Small intestine (tissue), 7 donors: ENCODE measurements at regions not wholly inside any gene's neighbourhood (a gene's known extent, or its start where the extent isn't known, plus 50 kb on each side); places are given as distances from the start of the nearest gene placed in this dataset.

Experiments used
- DNase-seq, 2 donors: peaks; one replicate each; pipeline versions ENCODE4 v3.0.0 to v3.0.0-alpha.2; 2013
- FAIRE-seq: peaks from 2 replicates; lab custom pipeline; 2012; peaks lifted over from hg19 to GRCh38; lab: Jason Lieb, UNC
- H3K27ac ChIP-seq, 3 donors: one replicate each; pipeline ENCODE4 v1.5.1; 2013; ENCODE audit warnings: low read length in 2 of 3, mild to moderate bottlenecking in 2 of 3, control low read depth in 1 of 3, inconsistent platforms in 1 of 3, low read depth in 1 of 3, moderate library complexity in 1 of 3
- H3K27me3 ChIP-seq, 3 donors: one replicate each; pipeline ENCODE4 v1.6.1; 2013; ENCODE audit warnings: low read length in 3 of 3, inconsistent platforms in 1 of 3; ENCODE audit not compliant: control insufficient read depth in 3 of 3, insufficient read depth in 3 of 3
- H3K36me3 ChIP-seq, 3 donors: one replicate each; pipeline ENCODE4 v1.6.1; 2013; ENCODE audit warnings: low read length in 3 of 3, inconsistent platforms in 1 of 3, low read depth in 1 of 3, mild to moderate bottlenecking in 1 of 3, moderate library complexity in 1 of 3; ENCODE audit not compliant: control insufficient read depth in 3 of 3, insufficient read depth in 2 of 3
- H3K4me1 ChIP-seq, 3 donors: one replicate each; pipeline ENCODE4 v1.6.1; 2013; ENCODE audit warnings: low read length in 2 of 3, inconsistent platforms in 1 of 3, low read depth in 1 of 3, mild to moderate bottlenecking in 1 of 3, moderate library complexity in 1 of 3; ENCODE audit not compliant: control insufficient read depth in 3 of 3, insufficient read depth in 2 of 3
- H3K4me3 ChIP-seq, 3 donors: one replicate each; pipeline ENCODE4 v1.5.1; 2013; ENCODE audit warnings: low read length in 3 of 3, control low read depth in 1 of 3, inconsistent platforms in 1 of 3, low read depth in 1 of 3, mild to moderate bottlenecking in 1 of 3, moderate library complexity in 1 of 3
- H3K9me3 ChIP-seq, 2 donors: one replicate each; pipeline ENCODE4 v1.6.1; 2013; ENCODE audit warnings: low read depth in 1 of 2, low read length in 1 of 2; ENCODE audit not compliant: control insufficient read depth in 2 of 2, insufficient read depth in 1 of 2
- WGBS, 3 donors: extraction: QIAGEN DNeasy Blood & Tissue Kit; methylation state at CpG; one replicate each; pipeline ENCODE4 v1.1.7; 2013; 5-methylcytosine and 5-hydroxymethylcytosine counted together
- donor health status: healthy with polysubstance abuse.
- donor health status: control.
- donor health status: control.
- donor health status: Bipolar disorder and iron deficiency.
- donor health status: healthy.

DNA sequence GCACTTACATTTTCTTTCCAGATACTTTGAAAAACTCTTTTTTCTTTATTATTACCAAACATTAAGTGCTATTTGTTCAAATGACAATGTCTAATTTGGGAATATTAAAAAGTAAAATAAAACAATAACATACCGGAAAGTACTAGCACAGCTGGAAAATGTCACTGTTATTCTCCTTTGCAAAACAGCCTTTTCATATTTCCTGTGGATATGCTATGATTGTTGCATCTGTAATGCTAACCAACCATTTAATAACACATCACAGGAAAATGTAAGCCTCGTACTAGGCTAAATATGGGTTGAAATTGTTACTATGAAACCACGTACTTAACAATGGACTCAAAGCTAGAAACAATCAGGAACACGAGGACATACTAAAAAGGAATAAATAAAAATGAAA is 298.1 kb downstream of the CBLN2 start:
- WGBS, 3 donors: 53 to 71% (median 68%) methylated on average over 4 of the region's 4 CpGs
- Histone ChIP-seq H3K27ac (no peak overlapping the region), H3K27me3 (no peaks in the 10 kb centered on the region), H3K4me1 (no peaks in the 10 kb centered on the region), H3K9me3 (no peaks in the 10 kb centered on the region), H3K36me3 (no peaks in the 10 kb centered on the region), H3K4me3 (no peak overlapping the region)
- DNase-seq (no peak), FAIRE-seq (no peak)

- Histone ChIP-seq H3K27ac (no peak overlapping the region), H3K4me3 (no peak overlapping the region), H3K27me3 (no peaks in the 10 kb centered on the region), H3K36me3 (no peaks in the 10 kb centered on the region), H3K9me3 (no peaks in the 10 kb centered on the region), H3K4me1 (no peaks in the 10 kb centered on the region)
- no peak for FAIRE-seq
- no peak for DNase-seq
- 32 to 58% (median 37%) methylated on average over 2 of the region's 2 CpGs for WGBS, 3 donors
These were observed 308.7 kb downstream of the CBLN2 start for GRCh38 chr18:72235422-72235821.

- 53 to 73% (median 59%) methylated on average over 4 of the region's 4 CpGs for WGBS, 3 donors
- no peaks in the 10 kb centered on the region for H3K4me1 ChIP-seq
- no peak for FAIRE-seq
These were observed 311.0 kb downstream of the CBLN2 start for GRCh38 chr18:72233106-72233505.

DNA sequence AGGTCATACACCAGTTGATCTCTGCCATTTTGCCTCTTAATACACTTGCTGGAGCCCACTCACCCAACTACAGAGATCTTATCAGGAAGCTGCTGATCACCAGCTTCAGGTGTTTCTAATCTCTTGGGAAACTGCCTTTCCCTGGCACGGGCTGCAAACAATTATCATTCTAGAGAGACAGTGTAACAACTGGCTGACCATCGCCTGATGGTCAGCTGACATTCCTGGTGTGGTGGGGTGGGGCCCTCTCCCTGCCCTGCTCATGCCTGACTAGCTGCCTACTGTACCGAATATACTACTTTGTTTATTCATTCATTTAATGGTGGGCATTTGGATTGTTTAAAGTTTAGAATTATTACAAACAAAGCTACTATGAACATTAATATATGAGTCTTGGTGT is 311.5 kb downstream of the CBLN2 start:
- DNase-seq (no peak), FAIRE-seq (no peak)
- no peak overlapping the region for H3K4me3 ChIP-seq
- no peak overlapping the region for H3K27ac ChIP-seq
- no peaks in the 10 kb centered on the region for H3K36me3 ChIP-seq
- WGBS, 3 donors: 56 to 74% (median 74%) methylated on average over 3 of the region's 3 CpGs
- H3K9me3 ChIP-seq: no peaks in the 10 kb centered on the region
- no peaks in the 10 kb centered on the region for H3K4me1 ChIP-seq
- no peaks in the 10 kb centered on the region for H3K27me3 ChIP-seq

More at GRCh38 chr18:72233106-72233505, 311.0 kb downstream of the CBLN2 start:
- H3K9me3 ChIP-seq: no peaks in the 10 kb centered on the region
- no peaks in the 10 kb centered on the region for H3K36me3 ChIP-seq
- H3K4me3 ChIP-seq: no peak overlapping the region
- H3K27ac ChIP-seq: no peak overlapping the region
- H3K27me3 ChIP-seq: no peaks in the 10 kb centered on the region
- no peak for DNase-seq

- 49 to 68% (median 66%) methylated on average over 4 of the region's 4 CpGs for WGBS, 3 donors
- Histone ChIP-seq H3K4me3 (no peak overlapping the region), H3K27ac (no peak overlapping the region), H3K27me3 (no peaks in the 10 kb centered on the region), H3K4me1 (no peaks in the 10 kb centered on the region), H3K9me3 (no peaks in the 10 kb centered on the region), H3K36me3 (no peaks in the 10 kb centered on the region)
- DNase-seq (no peak), FAIRE-seq (no peak)
These were observed 318.2 kb downstream of the CBLN2 start for GRCh38 chr18:72225958-72226357.

GRCh38 chr18:72223733-72224132 is 320.4 kb downstream of the CBLN2 start:
- Histone ChIP-seq H3K27me3 (no peaks in the 10 kb centered on the region), H3K36me3 (no peaks in the 10 kb centered on the region), H3K4me3 (no peak overlapping the region), H3K9me3 (no peaks in the 10 kb centered on the region), H3K27ac (no peak overlapping the region), H3K4me1 (no peaks in the 10 kb centered on the region)
- no peak for FAIRE-seq
- DNase-seq: no peak
- WGBS, 3 donors: 10 to 37% (median 19%) methylated on average over 1 of the region's 1 CpG

DNA sequence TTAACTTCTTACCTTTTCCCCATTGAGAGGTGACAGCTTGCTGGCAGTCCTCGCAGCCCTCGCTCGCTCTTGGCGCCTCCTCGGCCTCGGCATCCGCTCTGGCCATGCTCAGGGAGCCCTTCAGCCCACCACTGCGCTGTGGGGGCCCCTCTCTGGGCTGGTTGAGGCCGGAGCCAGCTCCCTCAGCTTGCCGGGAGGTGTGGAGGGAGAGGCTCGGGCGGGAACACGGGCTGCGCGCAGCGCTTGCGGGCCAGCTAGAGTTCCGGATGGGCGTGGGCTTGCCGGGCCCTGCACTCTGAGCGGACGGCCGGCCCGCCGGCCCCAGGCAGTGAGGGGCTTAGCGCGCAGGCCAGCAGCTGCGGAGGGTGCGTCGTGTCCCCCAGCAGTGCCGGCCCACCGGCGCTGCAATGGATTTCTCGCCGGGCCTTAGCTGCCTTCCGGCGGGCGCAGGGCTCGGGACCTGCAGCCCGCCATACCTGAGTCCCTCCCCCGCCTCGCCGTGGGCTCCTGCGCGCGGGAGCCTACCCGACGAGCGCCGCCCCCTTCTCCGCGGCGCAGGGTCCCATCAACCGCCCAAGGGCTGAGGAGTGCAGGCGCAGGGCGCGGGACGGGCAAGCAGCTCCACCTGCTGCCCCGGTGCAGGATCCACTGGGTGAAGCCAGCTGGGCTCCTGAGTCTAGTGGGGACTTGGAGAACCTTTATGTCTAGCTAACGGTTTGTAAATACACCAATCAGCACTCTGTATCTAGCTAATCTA is 335.0 kb downstream of the CBLN2 start:
- WGBS, 3 donors: 87 to 92% (median 91%) methylated on average over 59 to 60 of the region's 60 CpGs
- peaks cover 0 to 5% of the 10 kb centered on the region in 2 donors for H3K9me3 ChIP-seq
- H3K4me3 ChIP-seq: no peak overlapping the region
- no peaks in the 10 kb centered on the region for H3K36me3 ChIP-seq
- DNase-seq: no peak
- no peaks in the 10 kb centered on the region for H3K4me1 ChIP-seq
- H3K27ac ChIP-seq: no peak overlapping the region
- H3K27me3 ChIP-seq: no peaks in the 10 kb centered on the region
- no peak for FAIRE-seq

DNA sequence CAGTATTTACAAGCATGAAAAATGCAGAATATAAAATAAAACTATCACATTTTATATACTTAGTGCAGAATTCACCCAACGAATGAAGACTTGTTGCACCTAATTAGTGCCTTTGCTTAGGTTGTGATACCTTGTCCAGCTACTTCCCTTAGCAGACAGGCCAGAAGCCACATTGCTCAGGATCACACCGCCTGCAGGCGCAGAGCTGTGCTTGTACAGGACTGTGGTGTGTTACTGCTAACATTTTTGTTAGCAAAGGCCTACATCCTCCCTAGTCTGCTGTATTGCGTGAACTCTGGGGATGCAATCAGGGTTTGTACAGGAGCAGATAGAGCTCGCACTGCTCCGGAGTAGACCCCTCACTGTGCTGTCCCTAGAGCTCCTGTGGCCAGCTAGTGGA is 336.9 kb downstream of the CBLN2 start:
- FAIRE-seq (no peak), DNase-seq (no peak)
- peaks cover 0 to 5% of the 10 kb centered on the region in 2 donors for H3K9me3 ChIP-seq
- H3K4me3 ChIP-seq: no peak overlapping the region
- no peaks in the 10 kb centered on the region for H3K27me3 ChIP-seq
- no peaks in the 10 kb centered on the region for H3K4me1 ChIP-seq
- H3K36me3 ChIP-seq: no peaks in the 10 kb centered on the region
- 77 to 91% (median 87%) methylated on average over 6 of the region's 6 CpGs for WGBS, 3 donors
- no peak overlapping the region for H3K27ac ChIP-seq

DNA sequence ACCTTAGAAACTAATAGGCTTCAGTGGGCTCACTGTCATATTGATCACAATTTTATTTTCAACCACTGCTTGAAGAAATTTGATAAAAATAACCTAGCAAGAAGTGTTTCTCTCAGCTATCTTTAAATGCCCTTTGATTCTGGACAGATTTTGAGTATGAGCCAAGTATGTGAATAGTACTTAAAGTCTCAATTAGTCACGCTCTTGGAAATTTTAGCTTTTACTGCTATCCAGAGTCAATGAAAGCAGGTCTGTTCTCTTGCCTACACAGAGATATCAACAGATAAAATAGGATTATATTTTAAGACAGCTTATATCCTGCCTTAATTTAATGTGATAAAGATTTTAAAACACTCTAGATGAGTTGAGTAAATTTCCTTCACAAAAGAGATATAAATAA is 337.3 kb downstream of the CBLN2 start:
- FAIRE-seq (no peak), DNase-seq (no peak)
- WGBS, 3 donors: 53 to 58% (median 57%) methylated on average over 1 of the region's 1 CpG
- no peak overlapping the region for H3K27ac ChIP-seq
- no peaks in the 10 kb centered on the region for H3K4me1 ChIP-seq
- no peaks in the 10 kb centered on the region for H3K27me3 ChIP-seq
- peaks cover 0 to 5% of the 10 kb centered on the region in 2 donors for H3K9me3 ChIP-seq
- H3K4me3 ChIP-seq: no peak overlapping the region
- no peaks in the 10 kb centered on the region for H3K36me3 ChIP-seq
